GM18517 (cell line): ENCODE measurements at regions not wholly inside any gene's neighbourhood (a gene's known extent, or its start where the extent isn't known, plus 50 kb on each side); places are given as distances from the start of the nearest gene placed in this dataset.
"Not testable (repeated sequence)": the region's sequence is repeated elsewhere in the genome, so short reads cannot be mapped to it uniquely, and the experiment has no call there.

Experiments
- ATAC-seq: cut with Tn5 transposase; IDR thresholded peaks from one replicate; pipeline ENCODE4 v1.9.1; 2021; ENCODE audit warnings: mild to moderate bottlenecking, moderate library complexity; ENCODE audit not compliant: unreplicated experiment

GRCh38 chrX:55142206-55142918 lies 53.5 kb downstream of the PAGE2 start:
- ATAC-seq, result no peak

- no peak for ATAC-seq
These were observed 54.1 kb downstream of the PAGE2 start for GRCh38 chrX:55142919-55143310.

GRCh38 chrX:55143621-55144020 lies 54.8 kb downstream of the PAGE2 start:
- ATAC-seq, result no peak

GRCh38 chrX:55144697-55145096 lies 55.9 kb downstream of the PAGE2 start:
- no peak for ATAC-seq

- no peak for ATAC-seq
These were observed 60.4 kb downstream of the PAGE2 start for GRCh38 chrX:55149242-55149641.

- no peak for ATAC-seq
These were observed 62.4 kb downstream of the PAGE2 start for GRCh38 chrX:55151199-55151598.

- ATAC-seq, result no peak
These were observed 60.6 kb upstream of the PAGE5 start for GRCh38 chrX:55159551-55159950.

- ATAC-seq, result peak; percentile 94
These were observed 59.2 kb upstream of the PAGE5 start for GRCh38 chrX:55160685-55161552.

GRCh38 chrX:55161581-55161980 lies 58.6 kb upstream of the PAGE5 start:
- ATAC-seq, result no peak

- no peak for ATAC-seq
These were observed 57.0 kb upstream of the PAGE5 start for GRCh38 chrX:55163171-55163570.

- ATAC-seq, result not testable (repeated sequence)
These were observed 55.1 kb upstream of the PAGE5 start for GRCh38 chrX:55165026-55165425.

GRCh38 chrX:55167124-55167803 lies 52.9 kb upstream of the PAGE5 start:
- ATAC-seq, result no peak

- no peak for ATAC-seq
These were observed 52.2 kb upstream of the PAGE5 start for GRCh38 chrX:55167901-55168300.

GRCh38 chrX:55169782-55170181 lies 50.4 kb upstream of the PAGE5 start:
- no peak for ATAC-seq
